GM23338 (cell line): ENCODE measurements at regions not wholly inside any gene's neighbourhood (a gene's known extent, or its start where the extent isn't known, plus 50 kb on each side); places are given as distances from the start of the nearest gene placed in this dataset.

Source experiments
- ATAC-seq: fragments of 200-7000 bp; cut with Tn5 transposase; 3 replicates; pipeline ENCODE4 v1.9.1; 2020
- DNase-seq: peaks from one replicate; pipeline ENCODE4 v3.0.0-alpha.2; 2015; ENCODE audit warnings: low spot score
- H2AFZ ChIP-seq: fragments of 200-600 bp; sonication (generic); 2 replicates; pipeline ENCODE4 v1.8.0; 2016; ENCODE audit warnings: antibody characterized with exemption, mild to moderate bottlenecking, moderate library complexity
- H3F3A ChIP-seq: fragments of 200-600 bp; sonication (generic); replicated peaks from 2 replicates; pipeline ENCODE4 v1.8.0; 2017; ENCODE audit warnings: antibody characterized with exemption, mixed run types, low read depth
- H3K27ac ChIP-seq: fragments of 200-600 bp; sonication (generic); 2 replicates; pipeline ENCODE4 v1.6.1; 2016; ENCODE audit warnings: low read depth
- H3K27me3 ChIP-seq: fragments of 200-600 bp; sonication (generic); 2 replicates; pipeline ENCODE4 v1.8.0; 2016; ENCODE audit warnings: mild to moderate bottlenecking, mixed run types, moderate library complexity; ENCODE audit not compliant: insufficient read depth
- H3K36me3 ChIP-seq: fragments of 200-600 bp; sonication (generic); 2 replicates; pipeline ENCODE4 v1.8.0; 2016; ENCODE audit warnings: mild to moderate bottlenecking; ENCODE audit not compliant: insufficient read depth
- H3K4me1 ChIP-seq: fragments of 200-600 bp; sonication (generic); 2 replicates; pipeline ENCODE4 v1.8.0; 2016; ENCODE audit warnings: mild to moderate bottlenecking, moderate library complexity; ENCODE audit not compliant: insufficient read depth
- H3K4me2 ChIP-seq: fragments of 200-600 bp; sonication (generic); 2 replicates; pipeline ENCODE4 v1.7.1; 2017; ENCODE audit warnings: mixed run types
- H3K4me3 ChIP-seq: fragments of 200-600 bp; sonication (generic); 2 replicates; pipeline ENCODE4 v1.6.1; 2016; ENCODE audit warnings: mixed run types
- H3K79me2 ChIP-seq: fragments of 200-600 bp; sonication (generic); replicated peaks from 2 replicates; pipeline ENCODE4 v1.8.0; 2017; ENCODE audit warnings: mild to moderate bottlenecking; ENCODE audit not compliant: insufficient read depth
- H3K9me2 ChIP-seq: fragments of 200-600 bp; sonication (generic); 2 replicates; pipeline ENCODE4 v1.8.0; 2017; ENCODE audit not compliant: insufficient read depth
- H4K20me1 ChIP-seq: fragments of 200-600 bp; sonication (generic); replicated peaks from 2 replicates; pipeline ENCODE4 v1.8.0; 2017; ENCODE audit warnings: mild to moderate bottlenecking; ENCODE audit not compliant: insufficient read depth
- H3K27ac Mint-ChIP-seq: 2 replicates; pipeline ENCODE4 v1.8.0; 2020; ENCODE audit warnings: inconsistent platforms, mild to moderate bottlenecking, moderate library complexity, mixed read lengths
- H3K27me3 Mint-ChIP-seq: 3 replicates; pipeline ENCODE4 v1.8.0; 2022; ENCODE audit warnings: low read depth, mild to moderate bottlenecking, moderate library complexity, mixed read lengths, inconsistent platforms; ENCODE audit not compliant: insufficient read depth, poor library complexity
- H3K36me3 Mint-ChIP-seq: 3 replicates; pipeline ENCODE4 v1.8.0; 2021; ENCODE audit warnings: low read depth, mild to moderate bottlenecking, inconsistent platforms, moderate library complexity, mixed read lengths
- H3K4me1 Mint-ChIP-seq: 3 replicates; pipeline ENCODE4 v1.8.0; 2020; ENCODE audit warnings: mild to moderate bottlenecking, inconsistent platforms, mixed read lengths
- H3K4me3 Mint-ChIP-seq: 3 replicates; pipeline ENCODE4 v1.8.0; 2021; ENCODE audit warnings: moderate library complexity, mild to moderate bottlenecking, inconsistent platforms, mixed read lengths
- H3K9me3 Mint-ChIP-seq: 3 replicates; pipeline ENCODE4 v1.8.0; 2020; ENCODE audit warnings: moderate library complexity, mild to moderate bottlenecking, inconsistent platforms, mixed read lengths
- EZH2phosphoT487 ChIP-seq: fragments of 200-600 bp; sonication (generic); IDR thresholded peaks from one replicate; pipeline ENCODE4 v1.8.1; 2018; ENCODE audit warnings: antibody characterized with exemption; ENCODE audit not compliant: unreplicated experiment
- JUNB ChIP-seq: IDR thresholded peaks from one replicate; pipeline ENCODE4 v1.6.1; 2016; ENCODE audit warnings: antibody characterized with exemption; ENCODE audit not compliant: unreplicated experiment
- REST ChIP-seq: IDR thresholded peaks from one replicate; pipeline ENCODE4 v1.6.1; 2018; ENCODE audit warnings: antibody characterized with exemption; ENCODE audit not compliant: unreplicated experiment
- STAT1 ChIP-seq: IDR thresholded peaks from one replicate; pipeline ENCODE4 v1.6.1; 2016; ENCODE audit warnings: antibody characterized with exemption; ENCODE audit not compliant: unreplicated experiment
- ZNF331 ChIP-seq: fragments of 250-450 bp; sonication (Bioruptor Pico); IDR thresholded peaks from 2 replicates; pipeline ENCODE4 v1.5.0; 2020; ENCODE audit warnings: low read depth, mild to moderate bottlenecking, moderate library complexity
- ZNF462 ChIP-seq: fragments of 250-450 bp; sonication (Bioruptor Pico); IDR thresholded peaks from 2 replicates; pipeline ENCODE4 v1.5.0; 2020; ENCODE audit warnings: mild to moderate bottlenecking, moderate library complexity

- TF ChIP-seq ZNF462 (no peak), JUNB (no peak), STAT1 (no peak), REST (no peak)
Measured at GRCh38 chr4:129550281-129550785, 454.4 kb downstream of the C4orf33 start (continued).

GRCh38 chr4:129561280-129561679, 465.3 kb downstream of the C4orf33 start:
- Mint-ChIP-seq H3K4me1 (no peaks in the 10 kb centered on the region), H3K4me3 (no peak overlapping the region), H3K9me3 (no peaks in the 10 kb centered on the region), H3K27me3 (no peaks in the 10 kb centered on the region), H3K36me3 (no peaks in the 10 kb centered on the region), H3K27ac (no peak overlapping the region)
- no peak overlapping the region for H3K4me2 ChIP-seq
- H3K4me1 ChIP-seq, result no peaks in the 10 kb centered on the region
- no peaks in the 10 kb centered on the region for H3F3A ChIP-seq
- no peak for ATAC-seq
- H3K79me2 ChIP-seq, result no peaks in the 10 kb centered on the region
- no peaks in the 10 kb centered on the region for H3K9me2 ChIP-seq
- no peaks in the 10 kb centered on the region for H3K36me3 ChIP-seq
- H2AFZ ChIP-seq, result no peak overlapping the region
- H3K27ac ChIP-seq, result no peak overlapping the region
- DNase-seq, result no peak
- TF ChIP-seq STAT1 (no peak), EZH2phosphoT487 (no peak), ZNF462 (no peak), ZNF331 (no peak)
- H3K27me3 ChIP-seq, result no peaks in the 10 kb centered on the region
- H4K20me1 ChIP-seq, result no peaks in the 10 kb centered on the region
- H3K4me3 ChIP-seq, result no peak overlapping the region
